HFFc6 (cell line): ENCODE measurements at regions not wholly inside any gene's neighbourhood (a gene's known extent, or its start where the extent isn't known, plus 50 kb on each side); places are given as distances from the start of the nearest gene placed in this dataset.

ENCODE experiments used
- DNase-seq: peaks from one replicate; pipeline ENCODE4 v3.0.0-alpha.2; 2018
- H3K27ac Mint-ChIP-seq: 2 replicates; pipeline ENCODE4 v1.8.0; 2020; ENCODE audit warnings: mild to moderate bottlenecking, mixed read lengths
- H3K27me3 Mint-ChIP-seq: 2 replicates; pipeline ENCODE4 v1.8.0; 2021; ENCODE audit warnings: mild to moderate bottlenecking, moderate library complexity, mixed read lengths; ENCODE audit not compliant: insufficient read depth
- H3K36me3 Mint-ChIP-seq: 2 replicates; pipeline ENCODE4 v1.8.0; 2021; ENCODE audit warnings: low read depth, mixed read lengths
- H3K4me1 Mint-ChIP-seq: 2 replicates; pipeline ENCODE4 v1.8.0; 2020; ENCODE audit warnings: low read depth, mixed read lengths
- H3K4me3 Mint-ChIP-seq: 2 replicates; pipeline ENCODE4 v1.8.0; 2020; ENCODE audit warnings: mild to moderate bottlenecking, moderate library complexity, mixed read lengths
- H3K9me3 Mint-ChIP-seq: 2 replicates; pipeline ENCODE4 v1.8.0; 2020; ENCODE audit warnings: mild to moderate bottlenecking, mixed read lengths
- CTCF ChIP-seq: fragments of 200-600 bp; sonication (generic); IDR thresholded peaks from 2 replicates; pipeline ENCODE4 v1.5.0; 2021; ENCODE audit warnings: antibody characterized with exemption, mild to moderate bottlenecking

- Mint-ChIP-seq H3K4me3 (no peak overlapping the region), H3K36me3 (peaks cover 5% of the 10 kb centered on the region; the same call in 1 of the 2 replicates), H3K9me3 (peaks cover 29% of the 10 kb centered on the region), H3K4me1 (no peaks in the 10 kb centered on the region), H3K27ac (no peak overlapping the region), H3K27me3 (no peaks in the 10 kb centered on the region)
- no peak for DNase-seq
- TF ChIP-seq CTCF = no peak
Observed at GRCh38 chr13:88411696-88412095, 740.5 kb downstream of the SLITRK5 start.

GRCh38 chr13:88417801-88418200 is 746.6 kb downstream of the SLITRK5 start:
- H3K9me3 Mint-ChIP-seq = peaks cover 34% of the 10 kb centered on the region
- H3K36me3 Mint-ChIP-seq = peaks cover 3% of the 10 kb centered on the region; the same call in 1 of the 2 replicates
- H3K27me3 Mint-ChIP-seq = no peaks in the 10 kb centered on the region
- H3K4me1 Mint-ChIP-seq = no peaks in the 10 kb centered on the region
- no peak overlapping the region for H3K27ac Mint-ChIP-seq
- TF ChIP-seq CTCF = no peak
- H3K4me3 Mint-ChIP-seq = no peak overlapping the region
- DNase-seq = no peak

- no peak overlapping the region for H3K27ac Mint-ChIP-seq
- TF ChIP-seq CTCF = no peak
- H3K27me3 Mint-ChIP-seq = no peaks in the 10 kb centered on the region; the same call in 1 of the 2 replicates
- DNase-seq = no peak
- H3K4me3 Mint-ChIP-seq = no peak overlapping the region
- no peaks in the 10 kb centered on the region for H3K36me3 Mint-ChIP-seq
- H3K4me1 Mint-ChIP-seq = no peaks in the 10 kb centered on the region
- peaks cover 35% of the 10 kb centered on the region for H3K9me3 Mint-ChIP-seq
Observed at GRCh38 chr13:88424463-88424862, 753.3 kb downstream of the SLITRK5 start.

- H3K9me3 Mint-ChIP-seq = peaks cover 26% of the 10 kb centered on the region
- no peak overlapping the region for H3K4me3 Mint-ChIP-seq
- no peak overlapping the region for H3K27ac Mint-ChIP-seq
- no peak for DNase-seq
- H3K4me1 Mint-ChIP-seq = no peaks in the 10 kb centered on the region
- no peak for TF ChIP-seq CTCF
- no peaks in the 10 kb centered on the region for H3K36me3 Mint-ChIP-seq
- no peaks in the 10 kb centered on the region; the same call in 1 of the 2 replicates for H3K27me3 Mint-ChIP-seq
Observed at GRCh38 chr13:88426661-88427060, 755.5 kb downstream of the SLITRK5 start.

DNA sequence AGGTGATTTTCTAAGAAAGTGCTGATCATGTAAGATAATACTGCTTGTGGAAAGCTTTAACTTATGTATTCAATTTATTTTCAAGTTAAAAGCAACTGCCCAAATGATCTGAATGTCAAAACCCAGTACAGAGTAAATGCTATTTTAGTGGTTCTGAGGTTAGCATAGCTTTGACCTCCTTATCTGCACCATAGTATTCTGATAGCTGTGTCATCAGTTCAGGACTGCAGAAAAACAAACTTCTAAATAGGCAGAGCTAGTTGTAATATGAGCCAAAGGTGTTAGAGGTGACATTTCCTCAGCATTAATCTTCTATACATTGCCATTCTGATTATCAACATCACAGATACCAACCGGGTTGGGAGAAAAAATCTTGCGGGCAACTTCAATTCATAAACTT is 758.7 kb downstream of the SLITRK5 start:
- Mint-ChIP-seq H3K27me3 (no peaks in the 10 kb centered on the region; the same call in 1 of the 2 replicates), H3K4me1 (no peaks in the 10 kb centered on the region), H3K36me3 (no peaks in the 10 kb centered on the region), H3K9me3 (peaks cover 36% of the 10 kb centered on the region), H3K27ac (no peak overlapping the region), H3K4me3 (no peak overlapping the region)
- no peak for TF ChIP-seq CTCF
- DNase-seq = no peak

DNA sequence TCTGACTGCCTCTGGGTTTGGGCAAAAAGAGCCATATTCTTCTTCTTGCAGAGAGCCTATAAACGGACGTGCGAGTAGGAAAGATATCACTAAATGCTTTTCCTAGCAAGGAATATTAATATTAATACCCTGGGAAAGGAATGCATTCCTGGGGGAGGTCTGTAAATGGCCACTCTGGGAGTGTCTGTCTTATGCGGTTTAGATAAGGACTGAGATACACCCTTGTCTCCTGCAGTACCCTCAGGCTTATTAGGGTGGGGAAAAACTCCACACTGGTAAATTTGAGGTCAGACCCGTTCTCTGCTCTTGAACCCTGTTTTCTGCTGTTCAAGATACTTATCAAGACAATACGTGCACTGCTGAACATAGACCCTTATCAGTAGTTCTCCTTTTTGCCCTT is 763.8 kb downstream of the SLITRK5 start:
- Mint-ChIP-seq H3K36me3 (no peaks in the 10 kb centered on the region), H3K4me1 (no peaks in the 10 kb centered on the region), H3K4me3 (no peak overlapping the region), H3K9me3 (peaks cover 41% of the 10 kb centered on the region), H3K27ac (no peak overlapping the region), H3K27me3 (no peaks in the 10 kb centered on the region)
- TF ChIP-seq CTCF = no peak
- DNase-seq = no peak
